HEK293 (cell line): ENCODE measurements at regions not wholly inside any gene's neighbourhood (a gene's known extent, or its start where the extent isn't known, plus 50 kb on each side); places are given as distances from the start of the nearest gene placed in this dataset.

ENCODE experiments used
- CTCF ChIA-PET: fragments of 350-600 bp; formaldehyde crosslinking; extraction: SDS; loops from one replicate; lab custom pipeline; 2021; ENCODE audit warnings: antibody characterized with exemption; lab: Yijun Ruan, JAX
- POLR2A ChIA-PET: fragments of 300-600 bp; formaldehyde crosslinking; extraction: SDS; loops from one replicate; lab custom pipeline; 2020; ENCODE audit warnings: antibody characterized with exemption, inconsistent platforms; lab: Yijun Ruan, JAX
- H3K27ac ChIP-seq: fragments of 200-500 bp; sonication (Bioruptor generic); 2 replicates; pipeline ENCODE4 v1.5.1; 2014; ENCODE audit warnings: low read depth, low read length, control low read depth, inconsistent platforms; ENCODE audit errors: extremely low read depth
- H3K36me3 ChIP-seq, 2 experiments: fragments of 200-500 bp in 1 of 2; sonication (Bioruptor generic) in 1 of 2; 1 replicate in 1 of 2; 2 replicates in 1 of 2; pipeline ENCODE4 v1.5.1; 2014 to 2017; ENCODE audit warnings: inconsistent platforms in 2 of 2, low read length in 2 of 2; ENCODE audit not compliant: control insufficient read depth in 2 of 2, insufficient read depth in 1 of 2
- H3K4me1 ChIP-seq: fragments of 200-500 bp; sonication (Bioruptor generic); 2 replicates; pipeline ENCODE4 v1.5.1; 2014; ENCODE audit warnings: mild to moderate bottlenecking, low read length, inconsistent platforms; ENCODE audit not compliant: control insufficient read depth, insufficient read depth
- H3K4me3 ChIP-seq: 2 replicates; pipeline ENCODE4 v1.5.1; 2011; ENCODE audit warnings: low read depth, mild to moderate bottlenecking, control low read depth, low read length, moderate library complexity
- H3K9me3 ChIP-seq: fragments of 200-500 bp; sonication (Bioruptor generic); 2 replicates; pipeline ENCODE4 v1.5.1; 2014; ENCODE audit warnings: low read depth, low read length, inconsistent platforms; ENCODE audit not compliant: control insufficient read depth, insufficient read depth
- BCL6B ChIP-seq: fragments of 450-650 bp; formaldehyde crosslinking; IDR thresholded peaks from 2 replicates; pipeline ENCODE4 v1.5.1; 2017; ENCODE audit warnings: missing biosample characterization, missing genetic modification characterization
- FEZF1 ChIP-seq: fragments of 450-650 bp; formaldehyde crosslinking; IDR thresholded peaks from 2 replicates; pipeline ENCODE4 v1.5.1; 2016; ENCODE audit warnings: missing biosample characterization, missing genetic modification characterization
- KLF16 ChIP-seq: fragments of 450-650 bp; formaldehyde crosslinking; IDR thresholded peaks from 2 replicates; pipeline ENCODE4 v1.5.1; 2017; ENCODE audit warnings: missing biosample characterization, missing genetic modification characterization
- REPIN1 ChIP-seq: fragments of 450-650 bp; formaldehyde crosslinking; IDR thresholded peaks from 2 replicates; pipeline ENCODE4 v1.5.1; 2017; ENCODE audit warnings: missing biosample characterization, missing genetic modification characterization, low read depth
- SP2 ChIP-seq: fragments of 450-650 bp; formaldehyde crosslinking; IDR thresholded peaks from 2 replicates; pipeline ENCODE4 v1.5.1; 2016; ENCODE audit warnings: missing biosample characterization, missing genetic modification characterization
- YY2 ChIP-seq: fragments of 450-650 bp; formaldehyde crosslinking; IDR thresholded peaks from 2 replicates; pipeline ENCODE4 v1.5.1; 2016; ENCODE audit warnings: missing biosample characterization, missing genetic modification characterization
- ZBTB48 ChIP-seq: fragments of 450-650 bp; formaldehyde crosslinking; IDR thresholded peaks from 2 replicates; pipeline ENCODE4 v1.5.1; 2016; ENCODE audit warnings: missing biosample characterization, missing genetic modification characterization
- ZNF114 ChIP-seq: fragments of 450-650 bp; formaldehyde crosslinking; IDR thresholded peaks from 2 replicates; pipeline ENCODE4 v1.5.0; 2017; ENCODE audit warnings: missing biosample characterization, missing genetic modification characterization
- ZNF133 ChIP-seq: fragments of 450-650 bp; formaldehyde crosslinking; IDR thresholded peaks from 2 replicates; pipeline ENCODE4 v1.5.1; 2016; ENCODE audit warnings: missing biosample characterization, missing genetic modification characterization
- ZNF175 ChIP-seq: fragments of 450-650 bp; formaldehyde crosslinking; IDR thresholded peaks from 2 replicates; pipeline ENCODE4 v1.5.1; 2016; ENCODE audit warnings: missing biosample characterization, missing genetic modification characterization
- ZNF19 ChIP-seq: fragments of 450-650 bp; formaldehyde crosslinking; IDR thresholded peaks from 2 replicates; pipeline ENCODE4; 2016; ENCODE audit warnings: missing biosample characterization, missing genetic modification characterization, low read depth
- ZNF23 ChIP-seq: fragments of 450-650 bp; formaldehyde crosslinking; IDR thresholded peaks from 2 replicates; pipeline ENCODE4 v1.5.1; 2016; ENCODE audit warnings: missing biosample characterization, missing genetic modification characterization, borderline replicate concordance
- ZNF24 ChIP-seq: fragments of 450-650 bp; formaldehyde crosslinking; IDR thresholded peaks from 2 replicates; pipeline ENCODE4 v1.5.1; 2016; ENCODE audit warnings: missing biosample characterization, missing genetic modification characterization
- ZNF341 ChIP-seq: fragments of 450-650 bp; formaldehyde crosslinking; IDR thresholded peaks from 2 replicates; pipeline ENCODE4; 2016; ENCODE audit warnings: low read depth, missing biosample characterization, missing genetic modification characterization
- ZNF404 ChIP-seq: fragments of 450-650 bp; formaldehyde crosslinking; IDR thresholded peaks from 2 replicates; pipeline ENCODE4 v1.5.1; 2017; ENCODE audit warnings: missing biosample characterization, missing genetic modification characterization
- ZNF416 ChIP-seq: fragments of 450-650 bp; formaldehyde crosslinking; IDR thresholded peaks from 2 replicates; pipeline ENCODE4 v1.5.1; 2016; ENCODE audit warnings: missing biosample characterization, missing genetic modification characterization
- ZNF426 ChIP-seq: fragments of 450-650 bp; formaldehyde crosslinking; IDR thresholded peaks from 2 replicates; pipeline ENCODE4 v1.5.1; 2017; ENCODE audit warnings: missing biosample characterization, missing genetic modification characterization, mild to moderate bottlenecking, inconsistent platforms, moderate library complexity
- ZNF433 ChIP-seq: fragments of 450-650 bp; formaldehyde crosslinking; IDR thresholded peaks from 2 replicates; pipeline ENCODE4 v1.5.1; 2016; ENCODE audit warnings: missing biosample characterization, missing genetic modification characterization, low read depth
- ZNF529 ChIP-seq: fragments of 450-650 bp; formaldehyde crosslinking; IDR thresholded peaks from 2 replicates; pipeline ENCODE4 v1.5.1; 2017; ENCODE audit warnings: missing genetic modification characterization, missing biosample characterization; ENCODE audit not compliant: insufficient replicate concordance
- ZNF530 ChIP-seq: fragments of 450-650 bp; formaldehyde crosslinking; IDR thresholded peaks from 2 replicates; pipeline ENCODE4 v1.5.1; 2016; ENCODE audit warnings: low read depth, missing biosample characterization, missing genetic modification characterization
- ZNF549 ChIP-seq: fragments of 450-650 bp; IDR thresholded peaks from 2 replicates; pipeline ENCODE4 v1.5.1; 2018; ENCODE audit warnings: missing biosample characterization, missing genetic modification characterization, mild to moderate bottlenecking, inconsistent platforms, moderate library complexity
- ZNF639 ChIP-seq: fragments of 450-650 bp; formaldehyde crosslinking; IDR thresholded peaks from 2 replicates; pipeline ENCODE4 v1.5.1; 2016; ENCODE audit warnings: missing biosample characterization, missing genetic modification characterization
- ZNF677 ChIP-seq: fragments of 450-650 bp; IDR thresholded peaks from 2 replicates; pipeline ENCODE4 v1.5.0; 2018; ENCODE audit warnings: missing biosample characterization, mild to moderate bottlenecking, missing genetic modification characterization, moderate library complexity
- ZNF785 ChIP-seq: fragments of 450-650 bp; formaldehyde crosslinking; IDR thresholded peaks from 2 replicates; pipeline ENCODE4 v1.5.1; 2016; ENCODE audit warnings: missing biosample characterization, missing genetic modification characterization
- ZNF830 ChIP-seq: fragments of 450-650 bp; IDR thresholded peaks from 2 replicates; pipeline ENCODE4 v1.5.0; 2018; ENCODE audit warnings: missing biosample characterization, missing genetic modification characterization, low read depth, mild to moderate bottlenecking, moderate library complexity
- ZNF837 ChIP-seq: fragments of 450-650 bp; formaldehyde crosslinking; IDR thresholded peaks from 2 replicates; pipeline ENCODE4 v1.5.1; 2016; ENCODE audit warnings: missing biosample characterization, missing genetic modification characterization
- ZSCAN16 ChIP-seq: fragments of 450-650 bp; formaldehyde crosslinking; IDR thresholded peaks from 2 replicates; pipeline ENCODE4 v1.5.1; 2016; ENCODE audit warnings: missing biosample characterization, missing genetic modification characterization

- CTCF ChIA-PET = no interaction called here
- Histone ChIP-seq H3K4me3 (no peak overlapping the region), H3K4me1 (no peaks in the 10 kb centered on the region), H3K9me3 (no peaks in the 10 kb centered on the region), H3K36me3 (no peaks in the 10 kb centered on the region), H3K27ac (no peak overlapping the region)
- TF ChIP-seq YY2 (tag by site-specific recombination) (no peak), ZNF529 (tag by site-specific recombination) (no peak), ZNF837 (tag by site-specific recombination) (no peak), ZNF830 (tag by site-specific recombination) (no peak), KLF16 (tag by site-specific recombination) (no peak), ZNF24 (tag by site-specific recombination) (no peak), ZNF133 (tag by site-specific recombination) (no peak), FEZF1 (tag by site-specific recombination) (no peak), ZNF677 (no peak), ZNF341 (tag by site-specific recombination) (no peak), ZNF530 (no peak), ZNF785 (no peak), ZNF175 (tag by site-specific recombination) (no peak), ZNF549 (tag by site-specific recombination) (no peak)
- POLR2A ChIA-PET = no interaction called here
Observed at GRCh38 chr17:14489986-14490385, 189.1 kb downstream of the HS3ST3B1 start.

- TF ChIP-seq ZNF19 (tag by site-specific recombination) = no peak
- TF ChIP-seq SP2 (tag by site-specific recombination) = no peak
- no peak for TF ChIP-seq ZNF416 (tag by site-specific recombination)
- no peak for TF ChIP-seq ZNF639 (tag by site-specific recombination)
- no peak for TF ChIP-seq ZBTB48 (tag by site-specific recombination)
- no peak for TF ChIP-seq REPIN1
- no peak for TF ChIP-seq ZNF433 (tag by site-specific recombination)
- TF ChIP-seq ZNF426 = no peak
- no peak for TF ChIP-seq BCL6B (tag by site-specific recombination)
- no peak for TF ChIP-seq ZNF23 (tag by site-specific recombination)
- no peak for TF ChIP-seq ZSCAN16 (tag by site-specific recombination)
- no peak for TF ChIP-seq ZNF114
- TF ChIP-seq ZNF404 (tag by site-specific recombination) = no peak
- TF ChIP-seq, all 188 proteins: peak for 0
- Histone ChIP-seq H3K9me3 (no peaks in the 10 kb centered on the region), H3K4me3 (no peak overlapping the region), H3K36me3 (no peaks in the 10 kb centered on the region), H3K4me1 (no peaks in the 10 kb centered on the region), H3K27ac (no peak overlapping the region)
- ChIA-PET CTCF (interaction anchor here (0.8 kb wide), 1 partner anchor 65 kb away, joined by 3 read pairs; no protein-coding TSS in a partner anchor), POLR2A (no interaction called here)
Observed at GRCh38 chr17:14488958-14489550, 188.2 kb downstream of the HS3ST3B1 start.
